Spleen (tissue), 7 donors: ENCODE measurements at regions not wholly inside any gene's neighbourhood (a gene's known extent, or its start where the extent isn't known, plus 50 kb on each side); places are given as distances from the start of the nearest gene placed in this dataset.

Source experiments
- POLR2A ChIP-seq, 3 donors: fragments of 450-650 bp; IDR thresholded peaks; one replicate each; pipeline ENCODE4 v1.5.1; 2017; ENCODE audit warnings: antibody characterized with exemption in 3 of 3, mild to moderate bottlenecking in 1 of 3
- POLR2AphosphoS5 ChIP-seq, 3 donors: sonication (generic); formaldehyde crosslinking; IDR thresholded peaks; one replicate each; pipeline ENCODE4 v1.5.1; 2017; ENCODE audit warnings: antibody characterized with exemption in 3 of 3
- TF ChIP-seq, protein P1 (sequence below), 11 experiments: fragments of 200-600 bp in 7 of 11; fragments of 450-650 bp in 4 of 11; sonication (generic) in 4 of 11; IDR thresholded peaks in 8 of 11; conservative IDR thresholded peaks in 3 of 11; 1 replicate in 7 of 11; 2 replicates in 4 of 11; pipeline versions ENCODE4 v1.4.0 to v1.8.0; 2016 to 2021; ENCODE audit warnings: antibody characterized with exemption in 11 of 11, inconsistent platforms in 4 of 11, mild to moderate bottlenecking in 1 of 11
- donor health status: DM: no; HTN: no; CAD: no; lungs with moderate emphysema.
- donor health status: DM: no; HTN: no; CAD: no.
- donor health status: DM: no; HTN: no; CAD: no.

DNA sequence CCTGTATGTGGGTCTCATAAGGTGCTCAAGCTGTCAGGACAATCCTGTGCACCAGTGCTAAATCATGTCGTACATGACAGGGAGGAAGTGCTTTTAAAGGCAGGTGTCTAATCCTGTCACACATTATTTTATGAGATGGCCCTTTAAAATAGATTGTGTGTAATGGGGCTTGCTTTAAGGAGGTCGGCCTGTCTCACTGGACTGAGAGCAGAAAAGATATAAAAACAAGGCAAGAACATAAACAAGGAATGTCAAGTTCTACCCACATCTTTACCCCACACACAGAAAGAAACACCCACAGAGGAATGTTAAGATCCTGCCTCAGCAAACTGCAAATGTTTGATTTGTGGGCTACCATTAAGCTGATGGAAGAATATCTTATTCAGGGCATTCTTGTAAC, 279.0 kb downstream of the FOXA2 start:
- TF ChIP-seq, protein P1, sequence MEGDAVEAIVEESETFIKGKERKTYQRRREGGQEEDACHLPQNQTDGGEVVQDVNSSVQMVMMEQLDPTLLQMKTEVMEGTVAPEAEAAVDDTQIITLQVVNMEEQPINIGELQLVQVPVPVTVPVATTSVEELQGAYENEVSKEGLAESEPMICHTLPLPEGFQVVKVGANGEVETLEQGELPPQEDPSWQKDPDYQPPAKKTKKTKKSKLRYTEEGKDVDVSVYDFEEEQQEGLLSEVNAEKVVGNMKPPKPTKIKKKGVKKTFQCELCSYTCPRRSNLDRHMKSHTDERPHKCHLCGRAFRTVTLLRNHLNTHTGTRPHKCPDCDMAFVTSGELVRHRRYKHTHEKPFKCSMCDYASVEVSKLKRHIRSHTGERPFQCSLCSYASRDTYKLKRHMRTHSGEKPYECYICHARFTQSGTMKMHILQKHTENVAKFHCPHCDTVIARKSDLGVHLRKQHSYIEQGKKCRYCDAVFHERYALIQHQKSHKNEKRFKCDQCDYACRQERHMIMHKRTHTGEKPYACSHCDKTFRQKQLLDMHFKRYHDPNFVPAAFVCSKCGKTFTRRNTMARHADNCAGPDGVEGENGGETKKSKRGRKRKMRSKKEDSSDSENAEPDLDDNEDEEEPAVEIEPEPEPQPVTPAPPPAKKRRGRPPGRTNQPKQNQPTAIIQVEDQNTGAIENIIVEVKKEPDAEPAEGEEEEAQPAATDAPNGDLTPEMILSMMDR (IDR thresholded peaks at IDR 0.05 in 8 of 11, conservative IDR thresholded peaks at IDR 0.05 in 3 of 11) = no peak
- TF ChIP-seq POLR2A (IDR thresholded peaks at IDR 0.05) (no peak), POLR2AphosphoS5 (IDR thresholded peaks at IDR 0.05) (no peak)
